ENCODE measurements at regions not wholly inside any gene's neighbourhood (a gene's known extent, or its start where the extent isn't known, plus 50 kb on each side); places are given as distances from the start of the nearest gene placed in this dataset.
"Not testable (repeated sequence)": the region's sequence is repeated elsewhere in the genome, so short reads cannot be mapped to it uniquely, and the experiment has no call there.

DNA sequence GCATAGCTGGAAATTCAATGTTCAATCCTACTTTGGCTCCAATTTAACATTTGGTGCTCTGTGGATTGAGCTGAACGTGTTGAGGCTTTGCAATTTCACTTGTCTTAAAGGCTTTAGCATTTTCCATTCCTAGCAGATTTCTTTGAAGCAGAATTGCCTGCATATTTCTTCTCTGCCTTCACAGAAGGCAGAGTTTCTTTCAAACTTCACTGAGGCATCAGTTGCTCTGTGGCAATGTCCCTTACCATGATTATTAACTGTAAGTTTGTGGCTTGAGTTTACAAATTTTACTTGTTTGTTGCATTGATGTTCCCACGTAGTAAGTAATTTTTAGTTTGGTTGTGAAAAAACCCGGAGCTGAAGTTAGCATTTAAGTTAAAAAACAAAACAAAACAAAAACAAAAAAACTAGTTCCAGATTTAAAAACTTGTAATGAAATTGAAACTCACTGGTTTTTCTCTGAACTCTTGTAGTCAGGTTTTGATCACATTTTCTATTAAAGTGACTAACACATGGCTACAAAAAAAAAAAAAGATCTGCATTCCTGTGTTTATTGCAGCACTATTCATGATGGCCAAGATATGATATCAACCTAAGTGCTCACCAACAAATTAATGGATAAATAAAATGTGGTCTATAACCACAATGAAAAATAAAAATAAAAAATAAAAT lies 55.2 kb upstream of the UXS1 start:
- not testable (repeated sequence) for DNase-seq

GRCh38 chr2:106248548-106249151 lies 54.5 kb upstream of the UXS1 start:
- DNase-seq = not testable (repeated sequence)

Data from activated CD8-positive, alpha-beta memory T cell treated with anti-CD3 and anti-CD28 coated beads for 24 hours (primary cell).